ENCODE measurements at regions not wholly inside any gene's neighbourhood (a gene's known extent, or its start where the extent isn't known, plus 50 kb on each side); places are given as distances from the start of the nearest gene placed in this dataset.

- Histone ChIP-seq H3K27me3 (replicated peaks in 1 of 4; ENCODE audit: control extremely low read depth in 1 of 4, control insufficient read depth in 3 of 4, insufficient read depth in 4 of 4, low read length in 3 of 4) (no peaks in the 10 kb centered on the region), H3K27ac (ENCODE audit: low read length in 2 of 2) (no peak overlapping the region), H4K20me1 (ENCODE audit: control insufficient read depth, insufficient read depth, low read length, poor library complexity, severe bottlenecking) (no peaks in the 10 kb centered on the region), H3K4me3 (ENCODE audit: control extremely low read depth in 1 of 5, extremely low read depth in 1 of 5, insufficient read depth in 1 of 5, low read depth in 2 of 5, low read length in 4 of 5) (no peak overlapping the region), H2AFZ (ENCODE audit: insufficient read depth, low read depth, low read length, poor library complexity, severe bottlenecking) (peak overlapping the region; percentile 35), H3K9ac (ENCODE audit: low read length) (no peak overlapping the region), H3K4me2 (replicated peaks; ENCODE audit: low read depth, low read length, poor library complexity, severe bottlenecking) (no peak overlapping the region), H3K79me2 (ENCODE audit: control insufficient read depth, insufficient read depth, low read length) (no peaks in the 10 kb centered on the region), H3K4me1 (ENCODE audit: control insufficient read depth in 2 of 2, insufficient read depth in 2 of 2, low read length in 2 of 2) (peaks cover 7 to 24% of the 10 kb centered on the region in 2 donors), H3K36me3 (replicated peaks in 1 of 2; ENCODE audit: control extremely low read depth in 1 of 2, control insufficient read depth in 1 of 2, extremely low read depth in 1 of 2, insufficient read depth in 2 of 2, low read length in 1 of 2) (no peaks in the 10 kb centered on the region), H3K9me3 (ENCODE audit: control extremely low read depth in 1 of 3, control insufficient read depth in 2 of 3, insufficient read depth in 1 of 3, low read length in 2 of 3) (no peaks in the 10 kb centered on the region)
- 80% methylated on average over 1 of the region's 7 CpGs for WGBS (ENCODE audit: insufficient coverage)
- intact Hi-C loops (cut with micrococcal nuclease), result no loop called here
- ATAC-seq (ENCODE audit: low read depth) (no peak), DNase-seq (peak; percentile 14)
- H3K4me3 Mint-ChIP-seq, result no peak overlapping the region
- POLR2A ChIA-PET, result no interaction called here
- TF ChIP-seq CTCF (IDR thresholded peaks at IDR 0.05), result no peak
- TF ChIP-seq EZH2 (IDR thresholded peaks at IDR 0.05; ENCODE audit: borderline replicate concordance, insufficient read depth, low read depth, low read length, poor library complexity, severe bottlenecking), result no peak
- peaks cover 2% of the 10 kb centered on the region for H3K9me3 Mint-ChIP-seq (ENCODE audit: insufficient read depth)
- peaks cover 21% of the 10 kb centered on the region for H3K4me1 Mint-ChIP-seq
- CTCF ChIA-PET, result interaction anchor here (1.2 to 1.5 kb wide), 2 partner anchors 50 to 102 kb away, joined by 3 to 4 read pairs; no protein-coding TSS in a partner anchor
- H3K27me3 Mint-ChIP-seq, result no peaks in the 10 kb centered on the region
- no peak overlapping the region for H3K27ac Mint-ChIP-seq
Observed at GRCh38 chr11:86143087-86144030, 74.5 kb upstream of the PICALM start.

- no peaks in the 10 kb centered on the region for H3K9me3 ChIP-seq (ENCODE audit: control extremely low read depth in 1 of 3, control insufficient read depth in 2 of 3, insufficient read depth in 1 of 3, low read length in 2 of 3)
- DNase-seq, result no peak
- peaks cover 2% of the 10 kb centered on the region for H3K9me3 Mint-ChIP-seq (ENCODE audit: insufficient read depth)
- TF ChIP-seq CTCF (IDR thresholded peaks at IDR 0.05), result no peak
- TF ChIP-seq EZH2 (IDR thresholded peaks at IDR 0.05; ENCODE audit: borderline replicate concordance, insufficient read depth, low read depth, low read length, poor library complexity, severe bottlenecking), result no peak
- no peak overlapping the region for H3K4me3 Mint-ChIP-seq
- intact Hi-C loops (cut with micrococcal nuclease), result no loop called here
- WGBS (ENCODE audit: insufficient coverage), result no CpG with 5 or more reads among the region's 1 CpG
- no peak overlapping the region for H2AFZ ChIP-seq (ENCODE audit: insufficient read depth, low read depth, low read length, poor library complexity, severe bottlenecking)
- no peak overlapping the region for H3K4me3 ChIP-seq (ENCODE audit: control extremely low read depth in 1 of 5, extremely low read depth in 1 of 5, insufficient read depth in 1 of 5, low read depth in 2 of 5, low read length in 4 of 5)
- H3K36me3 ChIP-seq (replicated peaks in 1 of 2; ENCODE audit: control extremely low read depth in 1 of 2, control insufficient read depth in 1 of 2, extremely low read depth in 1 of 2, insufficient read depth in 2 of 2, low read length in 1 of 2), result no peaks in the 10 kb centered on the region
- no peak overlapping the region for H3K27ac Mint-ChIP-seq
- no peaks in the 10 kb centered on the region for H4K20me1 ChIP-seq (ENCODE audit: control insufficient read depth, insufficient read depth, low read length, poor library complexity, severe bottlenecking)
- no peak overlapping the region for H3K27ac ChIP-seq (ENCODE audit: low read length in 2 of 2)
- H3K4me1 ChIP-seq (ENCODE audit: control insufficient read depth in 2 of 2, insufficient read depth in 2 of 2, low read length in 2 of 2), result peaks cover 7 to 25% of the 10 kb centered on the region in 2 donors
- peaks cover 22% of the 10 kb centered on the region for H3K4me1 Mint-ChIP-seq
- H3K79me2 ChIP-seq (ENCODE audit: control insufficient read depth, insufficient read depth, low read length), result no peaks in the 10 kb centered on the region
- CTCF ChIA-PET, result interaction anchor here (1.2 to 1.5 kb wide), 2 partner anchors 51 to 100 kb away, joined by 3 to 4 read pairs; no protein-coding TSS in a partner anchor
- H3K4me2 ChIP-seq (replicated peaks; ENCODE audit: low read depth, low read length, poor library complexity, severe bottlenecking), result no peak overlapping the region
- no peaks in the 10 kb centered on the region for H3K27me3 ChIP-seq (replicated peaks in 1 of 4; ENCODE audit: control extremely low read depth in 1 of 4, control insufficient read depth in 3 of 4, insufficient read depth in 4 of 4, low read length in 3 of 4)
- H3K27me3 Mint-ChIP-seq, result no peaks in the 10 kb centered on the region
- no peak for ATAC-seq (ENCODE audit: low read depth)
- H3K9ac ChIP-seq (ENCODE audit: low read length), result no peak overlapping the region
- POLR2A ChIA-PET, result no interaction called here
Observed at GRCh38 chr11:86142170-86142569, 73.3 kb upstream of the PICALM start.
